ENCODE measurements at regions not wholly inside any gene's neighbourhood (a gene's known extent, or its start where the extent isn't known, plus 50 kb on each side); places are given as distances from the start of the nearest gene placed in this dataset.
A peak's percentile ranks its signal among the peaks of the same experiment; 100 is the strongest.

- Histone ChIP-seq H3K27me3 (ENCODE audit: insufficient read depth, low read depth, severe bottlenecking) (no peaks in the 10 kb centered on the region), H3K36me3 (no peaks in the 10 kb centered on the region), H3K4me3 (ENCODE audit: low read depth, low read length) (no peak overlapping the region), H3K9me3 (ENCODE audit: severe bottlenecking) (no peaks in the 10 kb centered on the region), H3K27ac (no peak overlapping the region)
- TF ChIP-seq, protein P1, sequence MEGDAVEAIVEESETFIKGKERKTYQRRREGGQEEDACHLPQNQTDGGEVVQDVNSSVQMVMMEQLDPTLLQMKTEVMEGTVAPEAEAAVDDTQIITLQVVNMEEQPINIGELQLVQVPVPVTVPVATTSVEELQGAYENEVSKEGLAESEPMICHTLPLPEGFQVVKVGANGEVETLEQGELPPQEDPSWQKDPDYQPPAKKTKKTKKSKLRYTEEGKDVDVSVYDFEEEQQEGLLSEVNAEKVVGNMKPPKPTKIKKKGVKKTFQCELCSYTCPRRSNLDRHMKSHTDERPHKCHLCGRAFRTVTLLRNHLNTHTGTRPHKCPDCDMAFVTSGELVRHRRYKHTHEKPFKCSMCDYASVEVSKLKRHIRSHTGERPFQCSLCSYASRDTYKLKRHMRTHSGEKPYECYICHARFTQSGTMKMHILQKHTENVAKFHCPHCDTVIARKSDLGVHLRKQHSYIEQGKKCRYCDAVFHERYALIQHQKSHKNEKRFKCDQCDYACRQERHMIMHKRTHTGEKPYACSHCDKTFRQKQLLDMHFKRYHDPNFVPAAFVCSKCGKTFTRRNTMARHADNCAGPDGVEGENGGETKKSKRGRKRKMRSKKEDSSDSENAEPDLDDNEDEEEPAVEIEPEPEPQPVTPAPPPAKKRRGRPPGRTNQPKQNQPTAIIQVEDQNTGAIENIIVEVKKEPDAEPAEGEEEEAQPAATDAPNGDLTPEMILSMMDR (IDR thresholded peaks at IDR 0.05; ENCODE audit: low read depth, low read length): no peak
- no peak for DNase-seq
Observed at GRCh38 chr18:69233465-69234054, 167.1 kb upstream of the DOK6 start.

GRCh38 chr18:69239849-69240674, 160.6 kb upstream of the DOK6 start:
- H3K27ac ChIP-seq: no peak overlapping the region
- peak; percentile 54 for DNase-seq
- no peak overlapping the region for H3K4me3 ChIP-seq (ENCODE audit: low read depth, low read length)
- no peaks in the 10 kb centered on the region for H3K9me3 ChIP-seq (ENCODE audit: severe bottlenecking)
- no peaks in the 10 kb centered on the region for H3K27me3 ChIP-seq (ENCODE audit: insufficient read depth, low read depth, severe bottlenecking)
- TF ChIP-seq, protein P1 (IDR thresholded peaks at IDR 0.05; ENCODE audit: low read depth, low read length): no peak
- no peaks in the 10 kb centered on the region for H3K36me3 ChIP-seq

DNA sequence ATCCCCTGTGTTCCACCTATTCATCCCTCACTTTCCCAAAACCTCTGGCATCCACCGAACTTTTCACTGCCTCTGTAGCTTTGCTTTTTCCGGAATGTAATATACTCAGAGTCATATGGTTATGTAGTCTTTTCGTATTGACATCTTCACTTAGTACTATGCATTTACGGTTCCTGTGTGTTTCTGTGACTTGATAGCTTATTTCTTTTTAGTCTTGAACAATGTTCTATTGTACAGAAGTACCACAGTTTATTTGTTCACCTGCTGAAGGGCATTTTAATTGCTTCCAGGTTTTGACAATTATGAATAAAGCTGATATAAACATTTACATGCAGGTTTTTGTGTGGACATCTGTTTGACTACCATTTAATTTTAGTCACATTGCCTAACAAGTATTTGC, 154.7 kb upstream of the DOK6 start:
- H3K4me3 ChIP-seq (ENCODE audit: low read depth, low read length): no peak overlapping the region
- TF ChIP-seq, protein P1 (IDR thresholded peaks at IDR 0.05; ENCODE audit: low read depth, low read length): no peak
- no peak overlapping the region for H3K27ac ChIP-seq
- DNase-seq: no peak
- no peaks in the 10 kb centered on the region for H3K27me3 ChIP-seq (ENCODE audit: insufficient read depth, low read depth, severe bottlenecking)
- no peaks in the 10 kb centered on the region for H3K36me3 ChIP-seq
- H3K9me3 ChIP-seq (ENCODE audit: severe bottlenecking): no peaks in the 10 kb centered on the region

- Histone ChIP-seq H3K9me3 (ENCODE audit: severe bottlenecking) (no peaks in the 10 kb centered on the region), H3K27ac (peak overlapping the region; percentile 46; the same call in 1 of the 2 replicates), H3K36me3 (no peaks in the 10 kb centered on the region), H3K27me3 (ENCODE audit: insufficient read depth, low read depth, severe bottlenecking) (no peaks in the 10 kb centered on the region), H3K4me3 (ENCODE audit: low read depth, low read length) (peak overlapping the region; percentile 10; the same call in 1 of the 2 replicates)
- peak; percentile 33 for DNase-seq
- TF ChIP-seq, protein P1 (IDR thresholded peaks at IDR 0.05; ENCODE audit: low read depth, low read length): no peak
Observed at GRCh38 chr18:69250305-69251151, 150.2 kb upstream of the DOK6 start.

- H3K4me3 ChIP-seq (ENCODE audit: low read depth, low read length): no peak overlapping the region
- H3K9me3 ChIP-seq (ENCODE audit: severe bottlenecking): no peaks in the 10 kb centered on the region
- TF ChIP-seq, protein P1 (IDR thresholded peaks at IDR 0.05; ENCODE audit: low read depth, low read length): no peak
- no peaks in the 10 kb centered on the region for H3K27me3 ChIP-seq (ENCODE audit: insufficient read depth, low read depth, severe bottlenecking)
- H3K27ac ChIP-seq: no peak overlapping the region
- no peaks in the 10 kb centered on the region for H3K36me3 ChIP-seq
- DNase-seq: no peak
Observed at GRCh38 chr18:69257861-69258458, 142.7 kb upstream of the DOK6 start.

Data from WERI-Rb-1 (cell line).